ENCODE measurements at regions not wholly inside any gene's neighbourhood (a gene's known extent, or its start where the extent isn't known, plus 50 kb on each side); places are given as distances from the start of the nearest gene placed in this dataset.

- H4K20me1 ChIP-seq (ENCODE audit: control insufficient read depth, insufficient read depth) = no peaks in the 10 kb centered on the region
- FAIRE-seq (no peak), DNase-seq (ENCODE audit: low read depth, low spot score) (no peak), ATAC-seq (no peak)
- 26% methylated on average over 16 of the region's 16 CpGs for WGBS (ENCODE audit: insufficient coverage, insufficient replicate concordance, low lambda C conversion rate, missing lambda C conversion rate)
- H3K9me3 ChIP-seq (replicated peaks; ENCODE audit: control insufficient read depth, insufficient read depth, low read length) = no peaks in the 10 kb centered on the region
- no peaks in the 10 kb centered on the region for H3K36me3 ChIP-seq (ENCODE audit: control insufficient read depth in 2 of 2, insufficient read depth in 2 of 2, low read length in 1 of 2)
- no peaks in the 10 kb centered on the region; a peak in 1 of 4 replicates for H3K27me3 ChIP-seq (replicated peaks in 1 of 2; ENCODE audit: control insufficient read depth in 2 of 2, insufficient read depth in 2 of 2, low read length in 1 of 2)
- H3K9ac ChIP-seq (ENCODE audit: control insufficient read depth, insufficient read depth, low read length) = no peak overlapping the region
- no peak overlapping the region for H2AFZ ChIP-seq (ENCODE audit: control insufficient read depth, low read depth, low read length)
- TF ChIP-seq CHD1 (IDR thresholded peaks at IDR 0.05; ENCODE audit: low read depth, low read length) (no peak), NBN (IDR thresholded peaks at IDR 0.05) (no peak), PKNOX1 (IDR thresholded peaks at IDR 0.05) (no peak), RELA (IDR thresholded peaks at IDR 0.05; ENCODE audit: borderline replicate concordance, partially characterized antibody) (no peak), NR2C2 (IDR thresholded peaks at IDR 0.05; ENCODE audit: borderline replicate concordance, control insufficient read depth, insufficient read length, low read depth) (no peak), EZH2 (IDR thresholded peaks at IDR 0.05; ENCODE audit: borderline replicate concordance, control insufficient read depth, low read depth, low read length) (no peak), NR2F1 (conservative IDR thresholded peaks at IDR 0.05) (no peak), SUPT20H (IDR thresholded peaks at IDR 0.05; ENCODE audit: borderline replicate concordance, control insufficient read depth, low read depth, low read length) (no peak), SMAD1 (IDR thresholded peaks at IDR 0.05; ENCODE audit: low read depth, partially characterized antibody) (no peak), MXI1 (IDR thresholded peaks at IDR 0.05; ENCODE audit: low read depth, low read length) (no peak), TARDBP (IDR thresholded peaks at IDR 0.05; ENCODE audit: borderline replicate concordance) (no peak)
- BruUV-seq (replicated peaks) = no TSS peak
- ChIA-PET RAD21 (ENCODE audit: unreplicated experiment) (no interaction called here), SMC1A (ENCODE audit: uncharacterized antibody, unreplicated experiment) (no interaction called here), CTCF (interaction anchor here (0.6 kb wide), 1 partner anchor 218 kb away, joined by 3 read pairs; no protein-coding TSS in a partner anchor), POLR2A (no interaction called here)
- H3K4me3 ChIP-seq = no peak overlapping the region
- H3K4me2 ChIP-seq (ENCODE audit: control insufficient read depth, insufficient read depth) = no peak overlapping the region
- intact Hi-C loops (cut with micrococcal nuclease; ENCODE audit: unreplicated experiment) (no loop called here), in situ Hi-C loops (cut with MboI) (no loop called here)
- H3K27ac ChIP-seq (ENCODE audit: control insufficient read depth, insufficient read depth) = no peak overlapping the region
- H3K79me2 ChIP-seq (ENCODE audit: control insufficient read depth, insufficient read depth, low read length) = no peaks in the 10 kb centered on the region
- no peaks in the 10 kb centered on the region for H3K4me1 ChIP-seq (ENCODE audit: control insufficient read depth, insufficient read depth, low read length)
These were observed 244.5 kb downstream of the GATA3 start for GRCh38 chr10:8298896-8299570.
